NCI-H2107 treated with DMSO at 0.1 percent for 48 hours (cell line): ENCODE measurements at regions not wholly inside any gene's neighbourhood (a gene's known extent, or its start where the extent isn't known, plus 50 kb on each side); places are given as distances from the start of the nearest gene placed in this dataset.

Experiments used
- DNase-seq: peaks from one replicate; lab custom pipeline; 2025; ENCODE audit not compliant: unreplicated experiment; lab: John Stamatoyannopoulos, UW

DNA sequence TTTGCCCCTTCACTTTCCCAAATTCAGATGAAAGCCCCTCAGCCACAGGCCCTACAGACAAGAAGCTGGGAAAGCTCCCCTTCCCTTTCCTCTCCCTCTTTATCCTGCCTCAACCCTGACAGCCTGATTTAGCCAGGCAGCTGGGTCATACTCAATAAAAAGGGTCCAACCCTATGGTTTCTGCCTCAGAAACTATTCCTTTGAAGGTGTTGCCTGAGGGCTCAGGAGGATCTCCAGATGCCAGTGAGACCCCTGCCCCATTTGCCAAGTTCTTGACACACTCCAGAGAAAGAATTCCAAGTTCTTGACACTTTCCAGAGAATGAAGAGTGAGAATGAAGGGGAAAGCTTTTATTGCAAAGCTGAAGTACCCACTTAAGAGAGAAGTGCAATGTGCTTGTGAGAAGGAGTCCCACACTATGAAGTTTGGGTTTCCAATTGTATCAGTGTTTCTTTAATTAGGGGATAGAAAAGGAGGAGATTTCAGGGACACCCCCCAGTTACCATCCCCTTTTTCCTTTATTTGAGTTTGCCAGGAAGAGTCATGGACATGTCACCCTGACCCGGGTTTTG lies 576.2 kb downstream of the METTL4 start:
- no peak for DNase-seq

DNA sequence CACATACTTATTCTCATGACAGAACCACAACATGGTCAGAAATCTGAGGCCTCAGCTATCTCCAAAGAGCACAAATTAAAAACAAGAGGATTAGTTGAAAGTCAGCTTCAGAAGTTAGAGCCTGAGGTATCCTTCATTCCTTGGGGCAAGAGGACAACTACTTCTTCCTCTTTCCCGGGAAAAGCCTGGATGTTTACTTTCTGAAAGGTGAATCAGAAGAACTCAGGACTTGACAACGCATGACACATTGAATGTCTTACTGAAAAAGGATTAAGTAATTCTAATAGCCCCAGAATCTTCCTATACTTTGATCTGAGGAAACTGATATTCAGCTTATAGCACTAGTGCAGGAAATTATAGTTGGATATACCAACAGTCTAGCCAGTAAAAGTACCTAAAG lies 573.2 kb downstream of the METTL4 start:
- no peak for DNase-seq

- no peak for DNase-seq
Observed at GRCh38 chr18:1999387-1999786, 571.9 kb downstream of the METTL4 start.

DNA sequence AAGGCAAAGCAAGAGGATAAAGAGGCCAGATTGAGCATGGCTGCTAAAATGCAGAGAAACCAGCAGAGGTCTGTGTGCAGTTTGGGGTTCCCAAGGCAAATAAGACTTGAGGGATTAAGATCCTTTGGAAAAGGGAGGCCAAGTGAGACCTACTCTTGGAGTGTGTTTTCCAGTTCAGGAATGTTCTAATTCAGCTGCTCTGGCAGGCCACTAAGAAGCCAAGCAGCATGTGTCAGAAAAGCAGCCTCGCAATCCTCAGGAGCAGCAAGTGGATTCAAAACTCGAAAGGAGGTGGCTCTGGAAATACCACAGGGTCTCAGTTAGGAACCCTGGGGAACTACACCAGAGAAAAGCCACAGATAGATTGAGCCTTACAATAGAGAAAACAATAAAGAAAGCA lies 569.2 kb downstream of the METTL4 start:
- no peak for DNase-seq

GRCh38 chr18:2002604-2003003 lies 568.7 kb downstream of the METTL4 start:
- DNase-seq = no peak

- DNase-seq = no peak
Observed at GRCh38 chr18:2009942-2010697, 561.2 kb downstream of the METTL4 start.

DNA sequence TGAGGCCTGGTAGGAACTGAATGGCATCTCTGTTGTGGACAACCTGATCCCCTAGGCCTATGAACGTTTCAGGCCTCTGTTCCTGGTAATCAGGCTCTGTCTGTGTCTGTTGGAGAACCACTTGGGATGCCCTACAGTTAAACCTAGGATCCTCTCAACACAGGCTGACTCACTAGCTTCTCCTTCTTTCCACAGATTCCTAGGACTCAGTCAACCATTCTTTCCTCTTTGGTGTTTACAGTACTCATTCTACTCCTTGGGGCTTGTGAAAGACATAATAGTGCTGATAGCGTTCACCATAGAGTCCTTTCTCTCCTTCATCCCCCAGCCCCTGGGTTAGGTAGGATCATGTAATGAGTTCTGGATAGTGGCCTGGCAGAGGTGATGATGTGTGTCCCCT lies 544.3 kb downstream of the METTL4 start:
- DNase-seq = no peak

DNA sequence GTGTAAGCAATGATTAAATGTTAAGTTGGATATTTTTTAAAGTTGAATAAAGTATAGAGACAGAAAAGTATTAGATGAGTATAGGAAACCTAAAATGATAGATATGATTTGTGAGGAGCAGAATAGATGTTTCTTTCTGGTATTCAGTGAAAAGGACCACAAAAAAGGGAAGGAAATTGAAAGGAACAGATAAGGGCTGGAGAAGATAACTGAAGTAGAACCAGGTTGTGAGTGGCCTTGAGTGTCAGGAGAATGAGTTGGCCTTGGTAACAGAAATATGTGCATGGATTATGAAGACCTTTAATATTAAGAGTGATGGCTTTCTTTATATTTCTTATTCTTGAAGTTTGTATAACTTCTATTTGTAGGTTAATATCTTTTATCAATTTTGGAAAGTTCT lies 543.5 kb downstream of the METTL4 start:
- no peak for DNase-seq

- DNase-seq = no peak
Observed at GRCh38 chr18:2028986-2029385, 542.3 kb downstream of the METTL4 start.

- no peak for DNase-seq
Observed at GRCh38 chr18:2030647-2031046, 540.7 kb downstream of the METTL4 start.

DNA sequence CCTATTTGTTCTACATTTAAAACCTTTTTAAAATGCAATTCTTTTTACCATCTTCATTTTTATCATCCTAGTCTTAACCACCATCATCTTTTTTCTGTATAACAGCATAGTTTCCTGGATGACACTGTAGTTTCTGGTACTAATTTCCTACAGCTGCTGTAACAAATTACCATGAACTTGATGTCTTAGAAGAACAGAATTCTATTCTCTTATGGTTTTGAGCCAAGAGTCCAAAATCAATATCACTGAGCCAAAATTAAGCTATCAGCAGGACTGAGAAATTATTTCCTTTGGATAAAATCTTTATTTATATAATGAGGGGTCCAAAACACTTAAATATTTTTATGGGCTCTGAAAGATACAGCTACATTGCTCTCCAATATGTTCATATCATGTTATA lies 539.3 kb downstream of the METTL4 start:
- no peak for DNase-seq

- no peak for DNase-seq
Observed at GRCh38 chr18:2035056-2035455, 536.2 kb downstream of the METTL4 start.

GRCh38 chr18:2036086-2036485 lies 535.2 kb downstream of the METTL4 start:
- no peak for DNase-seq

GRCh38 chr18:2040279-2040678 lies 531.0 kb downstream of the METTL4 start:
- DNase-seq = no peak

DNA sequence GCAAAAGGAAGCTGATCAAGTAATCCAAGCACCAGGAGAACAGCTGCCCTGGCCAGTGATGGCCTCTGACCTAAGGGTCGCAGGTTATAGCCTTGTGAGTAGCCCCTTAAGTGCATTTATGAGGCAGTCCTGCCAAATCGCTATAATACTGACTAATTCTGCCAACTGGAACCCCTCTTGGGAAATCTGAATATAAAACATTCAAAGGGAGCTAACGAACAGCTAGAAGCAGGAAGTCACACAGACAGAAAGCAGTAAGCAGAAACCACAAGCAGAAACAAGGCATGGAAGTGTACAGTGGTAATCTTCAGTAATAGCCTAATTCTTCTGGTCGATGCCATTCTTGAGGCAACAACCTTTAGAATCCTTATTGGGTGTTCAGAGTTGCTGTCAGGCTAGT lies 521.3 kb downstream of the METTL4 start:
- DNase-seq = no peak

DNA sequence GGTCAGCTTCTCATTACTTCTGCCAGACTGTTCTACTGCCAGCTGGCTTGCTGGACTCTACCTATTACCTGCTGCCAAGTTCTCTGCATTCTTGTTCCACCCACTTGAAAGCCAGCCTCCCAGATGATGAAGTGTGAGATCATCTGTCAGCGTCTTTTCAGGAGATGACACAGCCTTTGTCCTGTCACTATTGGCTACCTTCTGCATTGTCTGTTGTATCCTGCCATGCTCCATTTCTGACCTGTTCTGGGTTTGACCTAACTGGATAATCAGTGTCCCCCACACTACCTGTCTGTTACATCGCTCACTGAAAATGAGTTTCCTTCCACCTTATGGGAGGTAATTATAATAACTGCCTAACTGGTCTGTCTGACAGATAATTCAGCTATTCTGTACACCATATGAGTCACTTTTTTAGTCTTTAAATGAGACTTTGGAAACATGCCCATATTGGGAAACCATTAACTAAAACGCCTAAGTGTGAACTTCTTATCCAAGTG lies 520.6 kb downstream of the METTL4 start:
- no peak for DNase-seq

DNA sequence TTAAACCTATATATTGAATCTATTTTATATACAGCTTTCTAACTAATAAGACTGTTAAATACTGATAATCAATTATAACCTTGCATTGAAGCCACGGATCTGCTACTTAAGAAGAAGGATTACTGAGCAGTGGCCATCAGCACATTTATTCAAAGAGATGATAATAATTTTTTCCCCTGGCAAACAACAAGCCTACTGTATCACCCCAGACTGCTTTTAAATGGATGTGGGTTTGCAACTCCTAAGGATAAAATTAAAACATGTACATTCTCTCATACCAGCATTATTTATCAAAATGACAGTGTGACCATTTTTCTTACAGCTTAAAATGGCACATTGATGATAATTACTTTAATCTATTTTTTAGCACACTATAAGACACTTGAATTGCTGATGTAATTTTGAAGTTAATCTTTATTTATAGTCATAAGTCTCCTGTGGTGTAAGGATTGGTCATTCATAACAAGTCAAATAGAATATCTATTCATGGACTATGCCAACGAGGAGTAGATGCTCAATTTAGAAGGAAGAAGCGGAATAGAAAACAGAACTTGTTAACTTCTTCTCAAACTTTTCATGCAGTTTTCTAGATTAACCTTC lies 517.7 kb downstream of the METTL4 start:
- no peak for DNase-seq

DNA sequence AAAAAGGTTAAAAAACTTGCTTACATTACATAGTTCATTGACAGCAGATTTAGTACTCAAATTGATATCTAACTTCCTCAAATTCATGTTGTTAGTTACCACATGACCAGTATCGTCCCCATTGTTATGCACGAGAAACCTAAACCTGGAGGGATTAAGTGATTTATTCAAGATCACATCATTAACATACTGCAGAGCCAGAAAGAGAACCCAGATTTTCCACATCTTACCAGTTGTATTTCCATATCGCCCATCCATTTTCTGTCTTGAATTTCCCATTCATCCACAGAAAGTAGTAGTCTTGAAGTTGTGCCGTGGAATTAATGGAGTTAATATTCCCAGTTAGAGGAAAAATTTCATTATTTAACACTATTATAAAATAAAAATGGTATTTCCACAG lies 512.0 kb downstream of the METTL4 start:
- DNase-seq = no peak

DNA sequence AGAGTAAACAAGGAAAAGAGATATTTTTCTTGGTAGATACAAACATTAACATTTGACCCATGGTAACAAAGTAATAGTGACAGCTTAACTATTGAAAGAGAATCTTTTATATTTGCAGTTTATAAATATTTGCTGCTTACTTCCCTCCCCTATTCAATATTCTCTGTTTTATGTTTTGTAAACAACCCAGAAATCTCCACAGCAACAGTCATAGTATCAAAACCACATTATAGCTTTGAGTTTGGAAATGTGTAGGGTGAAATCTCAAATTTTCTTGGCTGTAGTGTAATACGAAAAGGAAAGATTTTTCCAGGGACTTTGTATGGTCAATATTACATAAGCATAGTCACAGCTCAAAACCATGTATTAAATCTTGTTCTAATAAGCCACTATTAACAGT lies 511.2 kb downstream of the METTL4 start:
- no peak for DNase-seq

GRCh38 chr18:2070631-2071030 lies 500.7 kb downstream of the METTL4 start:
- no peak for DNase-seq

DNA sequence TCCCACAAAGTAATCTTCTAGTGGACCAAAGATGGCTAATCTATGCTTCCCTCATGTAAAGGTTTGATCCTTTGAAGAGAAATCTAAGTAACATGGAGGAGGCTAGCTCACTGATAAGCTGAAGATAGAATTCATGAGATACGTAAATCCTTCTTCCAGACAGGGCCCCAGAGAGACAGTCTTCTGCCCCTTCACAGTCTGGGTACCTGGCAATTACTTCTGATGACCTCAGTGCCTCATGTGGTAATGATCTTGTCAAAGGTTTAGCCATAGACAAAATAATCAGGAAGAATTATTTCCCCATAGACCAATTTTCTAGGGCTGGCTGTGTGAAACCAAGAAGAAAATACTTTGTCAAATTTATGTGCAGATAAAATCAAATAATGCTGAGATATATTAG lies 495.8 kb downstream of the METTL4 start:
- DNase-seq = no peak

DNA sequence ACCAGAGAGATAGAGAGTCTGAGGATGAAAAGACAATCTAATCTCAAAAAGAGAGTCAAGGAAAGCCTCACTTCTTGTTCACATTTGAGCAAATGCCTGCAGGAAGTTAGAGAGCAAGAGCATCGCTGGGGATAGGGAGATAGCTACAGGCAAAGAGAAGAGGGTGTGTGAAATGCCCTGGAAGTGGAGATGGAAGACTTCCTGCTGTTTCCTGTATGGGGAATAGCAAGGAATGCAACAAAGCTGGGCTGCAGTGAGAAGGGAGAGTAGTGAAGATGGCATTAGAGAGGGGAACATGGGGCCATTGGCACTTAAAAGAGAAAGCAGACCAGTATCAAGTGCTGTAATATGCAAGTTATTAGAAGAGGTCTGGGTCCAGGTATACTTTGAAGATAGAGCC lies 488.6 kb downstream of the METTL4 start:
- no peak for DNase-seq
